Fibroblast of skin of abdomen (primary cell): ENCODE measurements at regions not wholly inside any gene's neighbourhood (a gene's known extent, or its start where the extent isn't known, plus 50 kb on each side); places are given as distances from the start of the nearest gene placed in this dataset.
"Not testable (repeated sequence)": the region's sequence is repeated elsewhere in the genome, so short reads cannot be mapped to it uniquely, and the experiment has no call there.

Source experiments
- DNase-seq: peaks from one replicate; pipeline ENCODE4 v3.0.0-alpha.2; 2013

DNA sequence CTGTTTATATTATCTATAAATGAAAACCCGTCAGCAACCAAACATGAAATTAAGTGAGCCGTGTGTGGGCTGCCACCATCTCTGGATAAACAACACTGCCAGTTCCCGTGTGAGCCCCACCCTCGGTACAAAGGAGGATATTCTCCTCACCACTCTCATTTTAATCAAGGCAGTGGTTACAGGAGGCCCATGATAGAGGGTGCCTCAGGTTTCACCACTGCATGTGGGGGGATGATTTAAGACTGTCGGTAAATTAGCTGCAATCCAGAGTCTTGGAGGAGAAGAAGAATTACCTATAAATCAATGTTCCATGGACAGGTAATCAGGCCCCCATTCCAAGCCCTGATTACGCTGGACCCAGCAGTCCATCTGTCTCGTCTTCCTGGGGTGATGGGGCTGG, 361.6 kb upstream of the SULF2 start:
- DNase-seq, result no peak

- DNase-seq, result no peak
Observed at GRCh38 chr20:48146308-48146707, 361.0 kb upstream of the SULF2 start.

DNA sequence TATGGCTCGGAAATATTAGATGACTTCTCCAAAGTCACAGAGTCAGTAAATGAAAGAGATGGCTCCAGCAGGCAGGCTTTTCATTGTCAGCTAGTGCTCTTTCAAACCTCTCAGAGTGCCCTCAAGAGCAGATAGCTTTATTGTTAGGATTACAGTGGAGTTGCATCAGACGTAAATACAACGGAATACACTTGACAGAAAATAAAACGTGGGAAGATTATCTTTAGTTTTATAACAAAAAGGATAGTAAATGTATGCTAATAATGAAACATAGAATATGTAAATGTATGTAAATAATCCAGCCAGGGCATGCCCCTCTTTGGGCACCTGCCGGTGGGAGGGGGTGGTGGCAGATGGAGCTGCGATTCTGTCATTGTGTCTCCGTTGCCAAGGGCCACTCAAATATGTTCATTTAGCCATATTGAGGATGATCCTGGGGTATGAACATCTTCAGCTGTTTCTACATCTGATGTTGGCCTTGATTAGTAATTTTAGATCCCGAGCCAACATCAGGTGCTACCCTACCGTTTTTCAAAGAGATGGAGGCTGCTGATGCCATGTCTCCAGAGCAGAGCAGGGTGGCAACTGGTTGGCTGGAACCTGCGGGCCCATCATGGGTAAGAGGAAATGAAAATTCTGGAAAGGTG, 358.3 kb upstream of the SULF2 start:
- peak; percentile 32 for DNase-seq

DNA sequence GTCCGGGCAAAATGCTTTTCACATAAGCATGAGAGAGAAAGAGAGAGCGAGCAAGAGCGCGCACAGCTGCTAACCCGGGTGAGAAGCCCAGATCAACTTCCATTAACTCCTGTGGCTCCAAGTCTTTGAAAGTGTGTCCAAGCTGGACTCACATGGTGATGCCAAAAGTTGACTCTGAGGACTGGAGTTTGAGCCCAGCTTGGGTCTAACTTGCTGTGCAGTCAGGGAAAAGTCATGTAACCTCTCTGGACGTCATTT, 357.2 kb upstream of the SULF2 start:
- DNase-seq, result no peak

- no peak for DNase-seq
Observed at GRCh38 chr20:48141660-48142515, 356.6 kb upstream of the SULF2 start.

DNA sequence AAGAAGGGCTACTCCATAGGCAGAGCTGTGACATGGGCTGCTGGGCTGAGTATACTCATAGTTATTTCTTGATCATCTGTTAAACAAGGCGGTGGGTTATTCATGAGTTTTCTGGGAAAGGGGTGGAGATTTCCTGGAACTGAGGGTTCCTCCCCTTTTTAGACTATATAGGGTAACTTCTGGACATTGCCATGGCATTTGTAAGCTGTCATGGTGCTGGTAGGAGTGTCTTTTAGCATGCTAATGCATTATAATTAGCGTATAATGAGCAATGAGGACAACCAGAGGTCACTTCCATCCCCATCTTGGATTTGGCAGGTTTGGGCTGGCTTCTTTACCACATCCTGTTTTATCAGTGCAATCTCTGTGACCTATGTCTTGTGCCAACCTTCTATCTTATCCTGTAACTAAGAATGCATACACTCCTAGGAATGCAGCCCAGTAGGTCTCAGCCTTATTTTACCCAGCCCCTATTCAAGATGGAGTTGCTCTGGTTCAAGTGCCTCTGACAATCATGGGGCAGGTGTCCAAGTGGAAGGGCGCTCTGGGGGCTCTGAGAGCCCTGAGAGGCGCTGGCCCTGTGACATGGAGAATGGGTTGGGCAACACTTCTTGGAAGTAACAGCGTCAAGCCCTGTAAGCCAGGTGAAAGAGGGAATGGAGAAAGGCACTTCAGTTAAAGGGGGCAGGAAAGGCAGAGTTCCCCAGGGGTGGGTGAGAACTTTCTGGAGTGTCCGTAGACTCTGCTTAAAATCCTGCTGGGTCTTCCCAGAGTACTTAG, 354.2 kb upstream of the SULF2 start:
- DNase-seq, result peak; percentile 90

DNA sequence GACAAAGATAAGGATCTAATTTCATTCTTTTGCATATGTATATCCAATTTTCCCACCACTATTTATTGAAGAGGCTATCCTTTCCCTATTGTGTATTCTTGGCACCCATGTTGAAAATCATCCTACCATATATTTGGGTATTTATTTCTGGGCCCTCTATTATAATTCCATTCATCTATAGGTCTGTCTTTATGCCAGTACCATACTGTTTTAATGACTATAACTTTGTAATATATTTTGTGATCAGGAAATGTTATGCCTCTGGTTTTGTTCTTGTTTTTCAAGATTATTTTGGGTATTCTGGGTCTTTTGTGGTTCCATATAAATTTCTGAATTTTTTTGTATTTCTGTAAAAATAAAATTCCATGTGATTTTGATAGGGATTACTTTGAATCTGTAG, 347.6 kb upstream of the SULF2 start:
- DNase-seq, result no peak

GRCh38 chr20:48131581-48131980, 346.3 kb upstream of the SULF2 start:
- DNase-seq, result peak; percentile 96

- peak; percentile 83 for DNase-seq
Observed at GRCh38 chr20:48129345-48129942, 344.2 kb upstream of the SULF2 start.

- DNase-seq, result no peak
Observed at GRCh38 chr20:48128436-48128835, 343.2 kb upstream of the SULF2 start.

DNA sequence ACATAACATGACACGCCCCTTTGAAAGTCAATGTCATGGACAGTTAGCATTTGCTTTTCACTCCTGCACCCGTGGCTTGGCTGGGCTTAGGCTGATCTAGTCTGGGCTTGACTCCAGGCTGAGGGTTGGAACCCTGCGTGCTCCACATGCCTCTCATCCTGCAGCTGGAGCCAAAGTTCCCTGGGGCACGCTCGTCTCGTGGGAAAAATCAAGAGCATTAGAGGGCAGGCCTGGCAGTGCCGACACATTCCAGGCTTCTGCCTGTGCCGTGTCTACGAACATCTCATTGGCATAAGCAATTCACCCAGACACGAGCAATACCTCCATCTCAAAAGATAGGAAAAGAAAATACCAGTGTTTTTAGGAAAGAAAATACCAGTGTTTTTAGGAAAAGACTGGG, 342.7 kb upstream of the SULF2 start:
- DNase-seq, result not testable (repeated sequence)

DNA sequence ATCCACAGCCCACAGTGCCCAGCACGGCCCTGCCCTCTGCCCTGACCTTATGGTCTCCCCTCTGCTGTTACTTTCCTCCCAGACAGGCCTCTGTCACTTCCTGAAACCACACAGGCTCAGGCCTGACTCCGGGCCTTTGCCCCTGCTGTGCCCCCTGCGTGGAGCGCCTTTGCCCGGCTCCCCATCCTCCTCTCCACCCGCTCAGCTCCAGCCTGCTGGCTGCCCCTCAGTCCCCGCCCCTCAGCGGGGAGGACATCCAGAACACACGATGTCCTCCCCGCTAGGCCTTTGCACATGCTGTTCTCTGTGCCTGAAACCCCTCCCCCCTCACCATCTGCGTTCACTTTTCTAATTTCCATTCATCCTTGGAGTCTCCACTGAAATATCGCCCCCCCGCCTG, 341.9 kb upstream of the SULF2 start:
- DNase-seq, result not testable (repeated sequence)

- no peak for DNase-seq
Observed at GRCh38 chr20:48126227-48126740, 341.0 kb upstream of the SULF2 start.

DNA sequence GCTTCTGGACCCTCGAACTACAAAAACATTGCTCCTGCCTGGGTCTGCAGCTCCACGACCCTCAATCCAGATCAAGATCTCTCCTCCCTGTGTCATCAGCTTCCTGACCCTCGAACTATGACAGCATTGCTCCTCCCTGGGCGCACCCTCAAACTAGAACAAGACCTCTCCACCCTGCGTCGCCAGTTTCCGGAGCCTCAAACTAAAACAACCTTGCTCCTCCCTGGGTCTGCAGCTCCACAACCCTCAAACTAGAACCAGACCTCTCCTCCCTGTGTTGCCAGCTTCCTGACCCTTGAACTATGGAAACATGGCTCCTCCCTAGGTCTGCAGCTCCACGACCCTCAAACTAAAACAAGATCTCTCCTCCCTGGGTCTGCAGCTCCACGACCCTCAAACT, 339.7 kb upstream of the SULF2 start:
- DNase-seq, result no peak

DNA sequence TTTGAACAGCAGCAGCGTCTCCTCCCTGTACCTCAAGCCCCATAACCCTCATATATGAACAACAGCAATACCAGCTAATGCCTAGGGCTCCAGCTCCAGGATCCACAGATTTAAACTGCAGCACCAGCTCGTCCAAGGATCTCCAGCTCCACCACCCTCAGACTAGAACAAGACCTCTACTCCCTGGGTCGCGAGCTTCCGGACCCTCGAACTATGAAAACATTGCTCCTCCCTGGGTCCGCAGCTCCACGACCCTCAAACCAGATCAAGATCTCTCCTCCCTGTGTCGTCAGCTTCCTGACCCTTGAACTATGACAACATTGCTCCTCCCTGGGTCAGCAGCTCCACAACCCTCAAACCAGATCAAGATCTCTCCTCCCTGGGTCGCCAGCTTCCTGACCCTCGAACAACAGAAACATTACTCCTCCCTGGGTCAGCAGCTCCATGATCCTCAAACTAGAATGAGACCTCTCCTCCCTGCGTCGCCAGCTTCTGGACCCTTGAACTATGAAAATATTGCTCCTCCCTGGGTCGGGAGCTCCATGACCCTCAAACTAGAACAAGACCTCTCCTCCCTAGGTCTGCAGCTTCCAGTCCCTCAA, 339.0 kb upstream of the SULF2 start:
- DNase-seq, result no peak

GRCh38 chr20:48120120-48120519, 334.8 kb upstream of the SULF2 start:
- DNase-seq, result no peak

- DNase-seq, result not testable (repeated sequence)
Observed at GRCh38 chr20:48119389-48119788, 334.1 kb upstream of the SULF2 start.

DNA sequence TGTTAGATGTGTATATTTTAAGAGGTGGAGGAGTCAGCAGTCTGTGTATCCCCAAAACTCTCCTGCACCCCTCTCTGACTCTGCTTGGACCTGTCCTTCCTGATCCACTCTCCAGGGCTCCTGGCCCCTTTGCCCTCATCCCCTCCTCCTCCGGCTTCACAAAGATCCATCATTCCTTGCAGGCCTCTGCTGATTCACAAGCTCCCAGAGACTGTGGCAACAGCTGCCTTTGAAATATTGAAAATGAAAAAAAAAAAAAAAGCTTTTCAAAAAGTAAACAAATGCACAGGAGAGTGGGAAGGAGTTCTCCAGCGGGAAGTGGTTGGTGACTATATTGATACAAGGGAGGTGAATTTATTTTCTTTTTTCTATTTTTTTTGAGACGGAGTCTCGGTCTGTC, 330.2 kb upstream of the SULF2 start:
- DNase-seq, result no peak

- no peak for DNase-seq
Observed at GRCh38 chr20:48107560-48107959, 322.3 kb upstream of the SULF2 start.

DNA sequence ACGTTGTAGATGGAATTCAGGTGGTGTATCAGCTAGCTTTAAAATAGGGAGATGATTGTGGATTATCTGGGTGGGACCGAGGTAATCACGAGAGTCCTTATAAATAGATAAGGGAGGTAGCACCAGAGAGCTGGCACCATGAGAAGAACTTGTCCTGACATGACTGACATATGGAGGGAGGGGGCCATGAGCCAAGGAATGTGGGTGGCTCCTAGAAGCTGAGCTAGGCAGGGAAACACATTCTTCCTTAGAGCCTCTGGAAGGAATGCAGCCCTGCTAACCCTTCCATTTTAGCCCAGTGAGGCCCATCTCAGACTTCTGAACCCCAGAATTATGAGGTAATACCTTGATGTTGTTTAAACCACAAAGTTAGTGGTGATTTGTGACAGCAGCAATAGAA, 321.1 kb upstream of the SULF2 start:
- DNase-seq, result no peak

GRCh38 chr20:48105526-48105925, 320.2 kb upstream of the SULF2 start:
- peak; percentile 55 for DNase-seq

GRCh38 chr20:48102931-48103660, 317.8 kb upstream of the SULF2 start:
- DNase-seq, result peak; percentile 41
